ENCODE measurements at regions not wholly inside any gene's neighbourhood (a gene's known extent, or its start where the extent isn't known, plus 50 kb on each side); places are given as distances from the start of the nearest gene placed in this dataset.

- TF ChIP-seq CTCF (IDR thresholded peaks at IDR 0.05; ENCODE audit: poor library complexity) = no peak
- TF ChIP-seq EZH2phosphoT487 (IDR thresholded peaks at IDR 0.05; ENCODE audit: low read depth, severe bottlenecking, unreplicated experiment) = no peak
- TF ChIP-seq EZH2 (IDR thresholded peaks at IDR 0.05; ENCODE audit: borderline replicate concordance) = no peak
Observed at GRCh38 chr14:38884109-38884508, 218.9 kb downstream of the SEC23A start.
